ENCODE measurements at regions not wholly inside any gene's neighbourhood (a gene's known extent, or its start where the extent isn't known, plus 50 kb on each side); places are given as distances from the start of the nearest gene placed in this dataset.

GRCh38 chr2:100208141-100208770, 65.9 kb upstream of the AFF3 start:
- Mint-ChIP-seq H3K4me1 (ENCODE audit: low read depth, unreplicated experiment) (no peaks in the 10 kb centered on the region), H3K36me3 (ENCODE audit: low read depth, unreplicated experiment) (no peaks in the 10 kb centered on the region), H3K27me3 (ENCODE audit: low read depth, unreplicated experiment) (peaks cover 16% of the 10 kb centered on the region), H3K27ac (ENCODE audit: unreplicated experiment) (no peak overlapping the region), H3K9me3 (ENCODE audit: unreplicated experiment) (no peaks in the 10 kb centered on the region), H3K4me3 (ENCODE audit: unreplicated experiment) (no peak overlapping the region)
- Histone ChIP-seq H4K20me1 (ENCODE audit: insufficient read depth, low read length) (no peaks in the 10 kb centered on the region), H3K4me2 (ENCODE audit: low read length) (no peak overlapping the region), H3K36me3 (ENCODE audit: insufficient read depth, low read length) (no peaks in the 10 kb centered on the region), H3K79me2 (ENCODE audit: insufficient read depth, low read length) (no peaks in the 10 kb centered on the region), H2AFZ (ENCODE audit: low read depth, low read length) (no peak overlapping the region), H3K4me3 (ENCODE audit: insufficient read depth, low read depth, low read length) (no peak overlapping the region), H3K9ac (ENCODE audit: low read length) (no peak overlapping the region), H3K4me1 (ENCODE audit: insufficient read depth, low read length) (no peaks in the 10 kb centered on the region), H3K27ac (ENCODE audit: low read depth, low read length) (no peak overlapping the region), H3K9me3 (ENCODE audit: insufficient read depth, low read depth, low read length) (no peaks in the 10 kb centered on the region), H3K27me3 (ENCODE audit: insufficient read depth, low read length) (peaks cover 3% of the 10 kb centered on the region)
- DNase-seq (ENCODE audit: low read depth): no peak
- no peak for FAIRE-seq
- no peak for TF ChIP-seq CTCF (IDR thresholded peaks at IDR 0.05; ENCODE audit: insufficient read depth, low read depth, low read length)
- TF ChIP-seq EZH2 (IDR thresholded peaks at IDR 0.05; ENCODE audit: insufficient read depth, low read length): no peak

- Histone ChIP-seq H4K20me1 (ENCODE audit: insufficient read depth, low read length) (no peaks in the 10 kb centered on the region), H3K27ac (ENCODE audit: low read depth, low read length) (no peak overlapping the region), H3K36me3 (ENCODE audit: insufficient read depth, low read length) (no peaks in the 10 kb centered on the region), H3K4me2 (ENCODE audit: low read length) (no peak overlapping the region), H3K4me1 (ENCODE audit: insufficient read depth, low read length) (no peaks in the 10 kb centered on the region), H3K27me3 (ENCODE audit: insufficient read depth, low read length) (peaks cover 3% of the 10 kb centered on the region), H3K9ac (ENCODE audit: low read length) (no peak overlapping the region), H3K9me3 (ENCODE audit: insufficient read depth, low read depth, low read length) (no peaks in the 10 kb centered on the region), H3K79me2 (ENCODE audit: insufficient read depth, low read length) (no peaks in the 10 kb centered on the region), H2AFZ (ENCODE audit: low read depth, low read length) (no peak overlapping the region), H3K4me3 (ENCODE audit: insufficient read depth, low read depth, low read length) (no peak overlapping the region)
- FAIRE-seq (no peak), DNase-seq (ENCODE audit: low read depth) (no peak)
- Mint-ChIP-seq H3K27me3 (ENCODE audit: low read depth, unreplicated experiment) (peaks cover 16% of the 10 kb centered on the region), H3K27ac (ENCODE audit: unreplicated experiment) (no peak overlapping the region), H3K9me3 (ENCODE audit: unreplicated experiment) (no peaks in the 10 kb centered on the region), H3K36me3 (ENCODE audit: low read depth, unreplicated experiment) (no peaks in the 10 kb centered on the region), H3K4me1 (ENCODE audit: low read depth, unreplicated experiment) (no peaks in the 10 kb centered on the region), H3K4me3 (ENCODE audit: unreplicated experiment) (no peak overlapping the region)
- TF ChIP-seq EZH2 (IDR thresholded peaks at IDR 0.05; ENCODE audit: insufficient read depth, low read length): no peak
- no peak for TF ChIP-seq CTCF (IDR thresholded peaks at IDR 0.05; ENCODE audit: insufficient read depth, low read depth, low read length)
Measured at GRCh38 chr2:100207411-100207885, 65.1 kb upstream of the AFF3 start.

- H4K20me1 ChIP-seq (ENCODE audit: insufficient read depth, low read length): no peaks in the 10 kb centered on the region
- Mint-ChIP-seq H3K36me3 (ENCODE audit: low read depth, unreplicated experiment) (no peaks in the 10 kb centered on the region), H3K27me3 (ENCODE audit: low read depth, unreplicated experiment) (peaks cover 16% of the 10 kb centered on the region), H3K9me3 (ENCODE audit: unreplicated experiment) (no peaks in the 10 kb centered on the region), H3K4me3 (ENCODE audit: unreplicated experiment) (no peak overlapping the region), H3K4me1 (ENCODE audit: low read depth, unreplicated experiment) (no peaks in the 10 kb centered on the region), H3K27ac (ENCODE audit: unreplicated experiment) (no peak overlapping the region)
- no peak overlapping the region for H3K9ac ChIP-seq (ENCODE audit: low read length)
- H3K79me2 ChIP-seq (ENCODE audit: insufficient read depth, low read length): no peaks in the 10 kb centered on the region
- DNase-seq (ENCODE audit: low read depth) (no peak), FAIRE-seq (no peak)
- no peak overlapping the region for H3K4me3 ChIP-seq (ENCODE audit: insufficient read depth, low read depth, low read length)
- H3K9me3 ChIP-seq (ENCODE audit: insufficient read depth, low read depth, low read length): no peaks in the 10 kb centered on the region
- no peak overlapping the region for H3K4me2 ChIP-seq (ENCODE audit: low read length)
- TF ChIP-seq EZH2 (IDR thresholded peaks at IDR 0.05; ENCODE audit: insufficient read depth, low read length) (no peak), CTCF (IDR thresholded peaks at IDR 0.05; ENCODE audit: insufficient read depth, low read depth, low read length) (no peak)
- no peak overlapping the region for H2AFZ ChIP-seq (ENCODE audit: low read depth, low read length)
- no peaks in the 10 kb centered on the region for H3K36me3 ChIP-seq (ENCODE audit: insufficient read depth, low read length)
- H3K4me1 ChIP-seq (ENCODE audit: insufficient read depth, low read length): no peaks in the 10 kb centered on the region
- no peak overlapping the region for H3K27ac ChIP-seq (ENCODE audit: low read depth, low read length)
- H3K27me3 ChIP-seq (ENCODE audit: insufficient read depth, low read length): peaks cover 3% of the 10 kb centered on the region
Measured at GRCh38 chr2:100206731-100207255, 64.4 kb upstream of the AFF3 start.

Measured in astrocyte (in vitro differentiated cells and primary cell).